ENCODE measurements at regions not wholly inside any gene's neighbourhood (a gene's known extent, or its start where the extent isn't known, plus 50 kb on each side); places are given as distances from the start of the nearest gene placed in this dataset.

DNA sequence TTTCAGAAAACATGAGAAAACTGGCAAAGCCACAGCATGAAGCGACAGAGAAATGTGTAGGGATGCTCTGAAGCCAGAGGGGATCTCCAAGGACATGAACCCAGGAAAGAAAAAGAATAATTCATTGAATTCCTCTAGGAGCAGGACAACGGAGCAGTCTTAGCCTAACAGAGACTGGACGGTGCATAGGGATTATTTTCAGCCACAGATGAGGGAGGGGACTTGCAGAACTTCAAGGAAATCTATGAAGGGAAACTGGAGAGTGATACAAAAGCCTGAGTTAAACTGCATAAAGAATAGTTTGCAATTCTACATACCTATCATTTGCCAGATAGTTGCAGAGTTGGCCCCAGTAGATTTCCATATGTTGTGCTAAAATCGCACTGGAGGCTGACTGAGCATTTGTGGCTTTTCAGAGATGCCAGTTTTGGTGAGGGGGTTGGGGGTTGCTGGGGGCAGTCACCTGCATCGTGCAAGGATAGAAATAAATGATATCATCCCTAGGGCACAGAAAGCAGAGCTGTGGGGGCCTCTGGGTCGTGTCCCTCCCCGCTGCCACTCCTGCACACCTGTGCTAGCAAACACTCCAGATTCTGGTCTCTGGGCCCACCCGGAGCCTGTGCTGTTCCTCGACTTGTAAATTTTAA is 443.2 kb upstream of the JARID2 start:
- H3K36me3 Mint-ChIP-seq, result peaks cover 0 to 3% (median 0%) of the 10 kb centered on the region in 3 donors
- no peak overlapping the region for H3K4me3 Mint-ChIP-seq
- no peak overlapping the region for H3K27ac Mint-ChIP-seq
- DNase-seq, result no peak
- peaks cover 0 to 4% (median 0%) of the 10 kb centered on the region in 6 donors for H3K9me3 Mint-ChIP-seq
- H3K27me3 Mint-ChIP-seq (ENCODE audit: low read depth in 3 of 3), result peaks cover 3 to 5% (median 5%) of the 10 kb centered on the region in 3 donors
- H3K4me1 Mint-ChIP-seq, result peaks cover 8% of the 10 kb centered on the region in 2 donors

DNA sequence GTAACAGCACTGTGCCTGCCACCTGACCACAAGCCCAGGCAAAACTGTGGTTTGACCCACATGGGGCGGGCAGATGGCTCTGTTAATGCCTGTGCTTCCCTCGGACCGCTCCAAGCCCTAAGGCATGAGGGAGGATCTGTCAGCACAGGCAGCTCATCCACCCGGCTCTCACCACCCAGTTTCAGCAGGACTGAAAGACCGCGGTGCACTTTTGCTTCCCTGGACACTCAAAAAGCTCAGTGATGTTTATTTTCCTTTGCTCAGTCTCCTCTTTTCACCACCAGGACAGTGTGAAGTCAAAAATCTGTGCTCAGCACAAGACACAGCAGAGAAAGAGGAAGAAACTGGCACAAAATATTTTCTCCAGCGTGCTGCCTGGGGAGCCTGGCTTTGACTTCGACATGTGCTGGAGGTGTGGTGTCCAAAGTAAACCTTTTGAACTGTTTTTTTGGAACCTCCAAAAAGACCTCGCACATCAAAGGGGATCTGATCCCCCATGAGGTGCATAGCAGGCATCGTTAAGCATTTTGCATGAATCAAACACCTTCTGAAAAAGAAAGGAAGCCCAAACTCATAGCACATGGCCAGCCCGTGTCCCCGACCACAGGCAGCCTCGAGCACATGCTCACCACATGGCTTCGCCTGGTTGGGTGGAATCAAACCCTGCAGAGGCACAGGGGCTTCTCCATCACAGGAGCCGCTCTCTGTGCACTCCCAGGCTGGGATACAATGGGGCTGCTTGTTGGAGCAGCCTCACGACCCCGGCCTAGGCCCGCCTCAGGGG is 441.7 kb upstream of the JARID2 start:
- Mint-ChIP-seq H3K4me3 (no peak overlapping the region), H3K36me3 (peaks cover 0 to 3% (median 0%) of the 10 kb centered on the region in 3 donors), H3K9me3 (no peaks in the 10 kb centered on the region), H3K27me3 (ENCODE audit: low read depth in 3 of 3) (peaks cover 3 to 5% (median 5%) of the 10 kb centered on the region in 3 donors), H3K27ac (no peak overlapping the region), H3K4me1 (peaks cover 8% of the 10 kb centered on the region in 2 donors)
- no peak for DNase-seq

DNA sequence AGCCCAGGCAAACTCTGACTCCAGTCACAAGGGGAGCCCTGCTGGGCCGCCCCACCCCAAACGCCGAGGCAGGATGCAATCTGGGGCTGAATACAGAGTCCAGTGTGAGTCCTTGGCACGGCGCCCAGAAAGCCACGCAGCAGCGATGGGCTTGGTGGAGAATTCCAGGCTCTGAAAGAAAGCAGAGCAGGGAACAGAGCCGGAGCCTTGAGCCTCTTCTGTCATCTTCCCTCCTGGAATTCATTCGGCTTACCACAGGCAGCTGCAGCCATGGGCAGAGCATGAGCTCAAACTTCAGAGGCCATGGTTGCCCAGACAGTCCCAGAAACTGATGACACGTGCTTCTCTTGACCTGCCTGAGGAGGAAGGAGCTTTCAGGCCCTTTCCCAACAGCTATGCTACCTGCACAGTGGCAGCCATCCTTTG is 441.1 kb upstream of the JARID2 start:
- Mint-ChIP-seq H3K27ac (no peak overlapping the region), H3K9me3 (no peaks in the 10 kb centered on the region), H3K27me3 (ENCODE audit: low read depth in 3 of 3) (peaks cover 3 to 5% (median 5%) of the 10 kb centered on the region in 3 donors), H3K4me1 (peaks cover 7 to 8% of the 10 kb centered on the region in 2 donors), H3K36me3 (peaks cover 0 to 3% (median 0%) of the 10 kb centered on the region in 3 donors), H3K4me3 (no peak overlapping the region)
- DNase-seq, result no peak

DNA sequence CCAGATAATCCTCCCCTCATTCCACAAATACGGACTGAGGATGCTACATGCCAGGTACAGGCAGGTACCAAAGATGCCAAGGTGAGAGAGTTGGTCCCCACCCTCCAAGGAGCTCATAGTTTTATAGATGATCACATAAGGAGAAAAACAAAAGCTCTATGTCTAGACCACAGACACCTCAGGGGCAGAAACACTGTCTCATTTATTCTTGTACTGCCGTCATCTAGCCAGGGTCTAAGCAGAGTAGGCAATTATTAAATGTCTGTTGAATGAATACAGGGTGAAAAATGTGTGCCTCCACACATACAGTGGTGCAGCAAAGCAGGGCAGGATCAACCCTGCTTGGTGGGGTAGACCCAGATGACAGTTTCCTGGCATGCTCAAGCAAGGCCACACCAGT is 439.8 kb upstream of the JARID2 start:
- no peak overlapping the region for H3K4me3 Mint-ChIP-seq
- no peak for DNase-seq
- H3K4me1 Mint-ChIP-seq, result peaks cover 0 to 5% of the 10 kb centered on the region in 2 donors
- peaks cover 3 to 5% (median 5%) of the 10 kb centered on the region in 3 donors for H3K27me3 Mint-ChIP-seq (ENCODE audit: low read depth in 3 of 3)
- peaks cover 0 to 3% (median 0%) of the 10 kb centered on the region in 3 donors for H3K36me3 Mint-ChIP-seq
- H3K27ac Mint-ChIP-seq, result peak overlapping the region in 1 of 6 donors; percentile 24
- H3K9me3 Mint-ChIP-seq, result no peaks in the 10 kb centered on the region

DNA sequence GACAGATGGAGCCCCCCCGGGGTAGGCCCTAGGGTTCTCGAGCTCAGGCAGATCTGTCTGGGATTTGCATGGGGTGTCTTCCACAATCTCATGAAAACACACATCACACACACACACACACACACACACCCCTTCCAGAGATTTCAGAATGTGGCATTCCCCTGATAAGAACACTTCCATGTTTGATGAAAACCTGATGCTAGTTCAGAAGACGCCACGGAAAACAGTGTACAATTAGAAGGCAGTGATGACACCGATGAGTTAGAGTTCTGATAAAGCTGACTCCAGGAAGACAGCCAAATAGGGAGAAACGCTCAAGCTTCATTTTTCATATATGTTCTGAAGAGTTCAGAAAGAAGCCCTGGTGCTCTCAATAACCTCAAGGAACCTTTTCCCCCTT is 438.7 kb upstream of the JARID2 start:
- peaks cover 2 to 5% (median 4%) of the 10 kb centered on the region in 3 donors for H3K27me3 Mint-ChIP-seq (ENCODE audit: low read depth in 3 of 3)
- H3K4me1 Mint-ChIP-seq, result peaks cover 0 to 5% of the 10 kb centered on the region in 2 donors
- DNase-seq, result no peak
- H3K4me3 Mint-ChIP-seq, result no peak overlapping the region
- no peak overlapping the region for H3K27ac Mint-ChIP-seq
- no peaks in the 10 kb centered on the region for H3K36me3 Mint-ChIP-seq
- H3K9me3 Mint-ChIP-seq, result no peaks in the 10 kb centered on the region

DNA sequence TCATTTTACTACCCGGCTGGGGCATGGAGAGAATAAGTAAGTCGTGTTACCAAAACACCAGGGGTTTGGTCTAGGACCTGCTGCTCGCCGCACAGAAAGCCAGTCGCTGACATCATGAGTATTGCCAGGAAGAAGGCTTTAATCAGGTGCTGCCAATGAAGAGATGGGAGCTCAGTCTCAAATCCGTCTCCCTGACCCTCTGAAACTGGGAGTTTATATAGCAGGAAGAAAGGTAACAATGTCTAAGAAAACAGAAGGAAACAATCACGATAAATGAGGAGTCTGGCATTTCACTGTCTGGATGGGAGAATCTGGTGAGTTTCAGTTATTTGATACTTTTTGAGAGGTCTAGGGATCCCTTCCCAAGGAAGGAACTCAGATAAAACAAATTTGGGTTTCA is 437.9 kb upstream of the JARID2 start:
- no peak overlapping the region for H3K27ac Mint-ChIP-seq
- DNase-seq, result no peak
- H3K27me3 Mint-ChIP-seq (ENCODE audit: low read depth in 3 of 3), result peaks cover 2 to 5% (median 2%) of the 10 kb centered on the region in 3 donors
- H3K36me3 Mint-ChIP-seq, result no peaks in the 10 kb centered on the region
- H3K4me3 Mint-ChIP-seq, result no peak overlapping the region
- H3K9me3 Mint-ChIP-seq, result no peaks in the 10 kb centered on the region
- peaks cover 0 to 5% of the 10 kb centered on the region in 2 donors for H3K4me1 Mint-ChIP-seq

DNA sequence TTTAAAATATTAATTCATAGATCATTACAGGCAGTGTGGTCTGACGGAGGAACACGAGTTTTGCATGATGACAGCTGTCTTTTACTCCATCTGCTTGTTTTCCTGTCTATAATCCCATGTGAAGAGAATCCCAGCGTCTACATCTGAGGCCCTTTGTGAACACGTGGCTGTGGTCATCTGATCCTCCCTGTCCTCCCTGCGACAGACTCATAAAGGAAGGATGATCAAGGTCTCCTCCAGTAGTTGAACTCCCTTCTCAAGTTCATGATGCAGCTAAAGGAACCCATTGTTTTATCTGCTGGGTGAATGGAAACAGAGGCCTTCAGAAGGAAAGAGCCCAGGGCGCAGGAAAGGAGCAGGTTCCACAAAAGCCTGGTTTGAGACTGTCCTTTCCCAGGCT is 435.8 kb upstream of the JARID2 start:
- Mint-ChIP-seq H3K9me3 (no peaks in the 10 kb centered on the region), H3K27ac (no peak overlapping the region), H3K4me1 (no peaks in the 10 kb centered on the region), H3K4me3 (no peak overlapping the region), H3K27me3 (ENCODE audit: low read depth in 3 of 3) (peaks cover 2 to 5% (median 2%) of the 10 kb centered on the region in 3 donors), H3K36me3 (no peaks in the 10 kb centered on the region)
- no peak for DNase-seq

DNA sequence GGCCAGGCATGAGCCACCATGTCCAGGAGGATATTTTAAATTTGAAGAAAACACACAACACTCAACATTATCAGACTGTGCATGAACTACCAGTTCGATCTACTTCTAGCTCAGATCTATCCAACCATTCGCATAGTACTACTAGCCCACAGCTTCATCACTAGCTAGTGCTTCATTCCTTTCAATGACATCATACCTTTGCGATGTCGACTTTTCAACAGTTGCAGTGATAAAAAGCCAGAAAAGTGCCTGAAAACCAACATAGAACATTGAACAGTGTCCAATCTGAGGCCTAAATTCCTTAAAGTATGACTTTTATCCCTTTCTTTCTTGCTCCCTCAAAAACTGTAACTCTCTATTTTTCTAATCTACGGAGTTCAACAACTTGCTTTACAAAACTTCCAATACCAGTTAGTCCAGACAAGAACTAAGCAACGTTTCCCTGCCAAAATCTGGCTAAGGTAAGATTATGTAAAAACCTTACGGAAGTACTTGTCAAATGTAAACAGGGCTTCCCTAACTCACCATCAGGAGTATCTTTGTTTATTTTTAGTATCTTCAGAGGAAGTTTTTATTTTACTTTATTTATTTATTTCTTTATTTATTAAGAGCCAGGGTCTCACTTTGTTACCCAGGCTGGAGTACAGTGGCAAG is 434.0 kb upstream of the JARID2 start:
- DNase-seq, result no peak
- Mint-ChIP-seq H3K27me3 (ENCODE audit: low read depth in 3 of 3) (peaks cover 0 to 5% (median 0%) of the 10 kb centered on the region in 3 donors), H3K27ac (no peak overlapping the region), H3K4me3 (no peak overlapping the region), H3K36me3 (no peaks in the 10 kb centered on the region), H3K4me1 (no peaks in the 10 kb centered on the region), H3K9me3 (no peaks in the 10 kb centered on the region)

DNA sequence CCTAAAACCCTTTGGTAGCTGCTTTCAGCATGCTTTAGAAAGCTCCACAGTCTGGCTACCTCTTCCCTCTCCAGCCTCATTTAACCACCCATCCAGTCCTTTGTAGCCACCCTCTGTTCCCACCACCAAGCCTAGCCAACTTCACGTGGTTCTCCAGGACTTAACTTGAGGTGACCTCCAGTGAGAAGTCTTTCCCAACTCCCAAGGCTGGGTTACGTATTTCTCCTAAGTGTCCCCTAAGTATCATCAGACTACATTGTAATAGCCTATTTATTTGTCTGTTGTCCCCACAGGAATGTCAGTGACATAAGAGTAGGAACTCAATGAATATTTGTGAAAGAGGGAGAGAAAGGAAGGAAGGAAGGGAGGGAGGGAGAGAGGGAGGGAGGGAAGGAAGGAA is 431.9 kb upstream of the JARID2 start:
- Mint-ChIP-seq H3K9me3 (no peaks in the 10 kb centered on the region), H3K27ac (no peak overlapping the region), H3K4me1 (peaks cover 1% of the 10 kb centered on the region in 2 donors), H3K27me3 (ENCODE audit: low read depth in 3 of 3) (peaks cover 0 to 5% (median 0%) of the 10 kb centered on the region in 3 donors), H3K4me3 (no peak overlapping the region), H3K36me3 (no peaks in the 10 kb centered on the region)
- no peak for DNase-seq

DNA sequence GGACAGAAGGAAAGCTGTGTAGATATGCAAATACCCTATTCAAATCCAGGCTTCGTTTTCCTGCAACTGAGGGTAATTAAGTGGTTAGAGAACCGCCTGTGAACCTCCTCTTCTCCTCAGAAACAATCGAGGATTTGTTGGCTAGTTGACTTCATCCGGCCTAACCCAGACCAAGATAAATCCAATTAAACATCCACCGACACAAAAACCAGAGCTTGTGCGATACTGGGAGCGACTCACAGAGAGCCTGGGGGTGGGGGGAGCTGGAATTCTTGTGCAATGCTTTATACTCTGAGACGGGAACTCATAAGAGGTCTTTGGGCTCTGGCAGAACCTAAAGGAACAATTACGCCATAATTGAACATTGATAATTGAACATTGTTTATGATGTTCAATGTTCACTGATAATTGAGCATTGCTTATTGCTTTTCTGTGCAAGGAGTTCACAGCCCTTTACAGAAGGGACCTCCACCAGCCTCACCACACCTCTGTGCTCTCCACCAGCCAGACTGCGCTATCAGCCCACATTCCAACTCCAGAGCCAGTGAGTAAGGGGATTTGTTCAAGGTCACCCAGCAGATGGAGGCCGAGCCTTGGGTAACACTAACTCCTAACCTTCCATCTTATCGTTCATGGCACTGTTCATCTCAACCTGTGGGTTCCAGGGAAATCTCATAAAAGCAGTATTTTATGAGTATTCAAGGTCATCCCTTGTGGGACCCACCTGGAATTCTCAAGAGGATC is 429.6 kb upstream of the JARID2 start:
- no peak for DNase-seq
- Mint-ChIP-seq H3K36me3 (no peaks in the 10 kb centered on the region), H3K4me1 (peaks cover 12 to 16% of the 10 kb centered on the region in 2 donors), H3K9me3 (peaks cover 0 to 1% (median 0%) of the 10 kb centered on the region in 6 donors), H3K27me3 (ENCODE audit: low read depth in 3 of 3) (peaks cover 0 to 7% (median 3%) of the 10 kb centered on the region in 3 donors), H3K27ac (no peak overlapping the region), H3K4me3 (no peak overlapping the region)

DNA sequence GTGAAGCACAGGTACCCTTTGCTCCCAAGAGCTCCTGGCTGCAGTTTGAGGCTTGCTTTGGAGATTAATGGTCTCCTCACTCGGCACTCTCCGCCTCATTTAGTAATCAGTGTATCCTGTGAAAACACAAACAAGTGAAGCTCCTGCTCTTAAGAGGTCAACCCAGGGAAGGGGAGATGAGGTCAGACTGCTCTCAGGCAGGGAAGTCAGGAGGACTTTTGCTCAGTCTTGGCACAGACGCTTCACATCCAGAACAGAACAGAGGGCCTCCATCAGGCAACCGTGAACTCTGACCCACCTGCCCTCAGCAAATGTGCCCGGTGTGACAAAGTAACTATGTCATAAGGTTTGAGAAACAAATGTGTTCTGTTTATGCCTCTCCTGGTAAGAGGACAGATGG is 428.8 kb upstream of the JARID2 start:
- Mint-ChIP-seq H3K27me3 (ENCODE audit: low read depth in 3 of 3) (peaks cover 0 to 7% (median 3%) of the 10 kb centered on the region in 3 donors), H3K9me3 (peaks cover 0 to 1% (median 0%) of the 10 kb centered on the region in 6 donors), H3K27ac (no peak overlapping the region), H3K4me3 (no peak overlapping the region), H3K4me1 (peaks cover 12 to 16% of the 10 kb centered on the region in 2 donors), H3K36me3 (no peaks in the 10 kb centered on the region)
- DNase-seq, result no peak

DNA sequence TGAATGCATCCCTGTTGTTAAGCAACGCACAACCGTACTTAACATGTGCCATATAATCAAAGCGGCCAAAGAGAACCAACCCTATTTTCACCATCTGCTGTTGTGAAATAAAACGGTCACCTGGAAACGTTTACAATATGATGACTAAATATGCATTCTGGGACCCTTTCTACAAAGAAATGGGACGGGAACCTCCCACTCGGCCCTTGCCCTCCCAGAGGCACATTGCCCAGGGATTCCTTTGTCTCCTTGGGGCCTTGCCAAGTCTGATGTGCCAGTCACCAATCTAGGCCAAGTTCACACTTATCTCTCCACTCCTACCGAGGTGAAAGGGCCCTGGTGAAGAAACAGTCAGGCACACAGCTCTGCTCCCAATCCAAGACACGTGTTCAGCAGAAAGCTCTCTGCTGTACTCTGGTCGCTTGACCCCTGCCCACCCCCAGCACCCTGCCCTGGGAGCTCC is 427.4 kb upstream of the JARID2 start:
- no peak for DNase-seq
- peaks cover 0 to 1% (median 0%) of the 10 kb centered on the region in 6 donors for H3K9me3 Mint-ChIP-seq
- H3K4me3 Mint-ChIP-seq, result no peak overlapping the region
- peaks cover 12 to 16% of the 10 kb centered on the region in 2 donors for H3K4me1 Mint-ChIP-seq
- peaks cover 0 to 5% (median 5%) of the 10 kb centered on the region in 3 donors for H3K27me3 Mint-ChIP-seq (ENCODE audit: low read depth in 3 of 3)
- H3K36me3 Mint-ChIP-seq, result no peaks in the 10 kb centered on the region
- peak overlapping the region in 2 of 6 donors; percentile 30 to 58 for H3K27ac Mint-ChIP-seq

DNA sequence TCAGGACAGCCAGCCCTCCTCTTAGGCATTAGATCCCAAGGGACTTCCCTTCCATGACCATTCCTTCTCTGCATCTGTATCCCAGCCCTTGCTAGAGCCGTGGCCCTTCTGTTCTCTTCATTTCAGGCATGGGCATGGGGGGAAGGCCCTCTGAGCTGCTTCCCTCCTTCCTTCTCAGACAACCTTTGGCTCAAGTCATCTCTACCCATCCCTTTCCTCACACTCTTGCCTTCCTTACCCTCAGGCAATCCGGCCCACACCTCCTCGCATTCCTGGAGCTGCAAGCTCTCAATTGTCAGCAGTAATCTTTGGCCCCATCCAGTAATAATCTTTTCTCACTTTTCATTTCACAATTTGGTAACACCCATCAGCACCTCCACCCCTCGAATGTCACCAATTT is 426.9 kb upstream of the JARID2 start:
- DNase-seq, result no peak
- Mint-ChIP-seq H3K27me3 (ENCODE audit: low read depth in 3 of 3) (peaks cover 2 to 5% (median 5%) of the 10 kb centered on the region in 3 donors), H3K36me3 (no peaks in the 10 kb centered on the region), H3K4me3 (no peak overlapping the region), H3K27ac (peak overlapping the region in 3 of 6 donors; percentile 3 to 58 (median 30)), H3K4me1 (peaks cover 12 to 16% of the 10 kb centered on the region in 2 donors), H3K9me3 (peaks cover 0 to 1% (median 0%) of the 10 kb centered on the region in 6 donors)

Measured in immature natural killer cell (primary cell).